ENCODE measurements at regions not wholly inside any gene's neighbourhood (a gene's known extent, or its start where the extent isn't known, plus 50 kb on each side); places are given as distances from the start of the nearest gene placed in this dataset.

GRCh38 chr2:60148716-60149115 is 404.7 kb downstream of the BCL11A start:
- no peak for TF ChIP-seq PBX3 (IDR thresholded peaks at IDR 0.05)
- Histone ChIP-seq H3K4me3 (no peak overlapping the region), H3K4me2 (no peak overlapping the region), H3K9me3 (peaks cover 3% of the 10 kb centered on the region; the same call in 1 of the 3 replicates), H3K27ac (no peak overlapping the region), H3K4me1 (no peaks in the 10 kb centered on the region)
- ATAC-seq (no peak), DNase-seq (ENCODE audit: low read depth in 1 of 2, low spot score in 1 of 2) (no peak), FAIRE-seq (no peak)
- CTCF ChIA-PET: interaction anchor here (1.1 kb wide), 1 partner anchor 401 kb away, joined by 3 read pairs; no protein-coding TSS in a partner anchor
- WGBS (ENCODE audit: missing lambda C conversion rate): 4% methylated on average over 4 of the region's 4 CpGs
- POLR2A ChIA-PET: no interaction called here

- ATAC-seq (no peak), DNase-seq (ENCODE audit: low read depth in 1 of 2, low spot score in 1 of 2) (no peak), FAIRE-seq (no peak)
- no peak overlapping the region for H3K4me3 ChIP-seq
- 0% methylated on average over 3 of the region's 3 CpGs for WGBS (ENCODE audit: missing lambda C conversion rate)
- no peaks in the 10 kb centered on the region for H3K4me1 ChIP-seq
- no peak overlapping the region for H3K4me2 ChIP-seq
- POLR2A ChIA-PET: no interaction called here
- CTCF ChIA-PET: no interaction called here
- no peaks in the 10 kb centered on the region; the same call in 2 of the 3 replicates for H3K9me3 ChIP-seq
- TF ChIP-seq MYC (IDR thresholded peaks at IDR 0.05; ENCODE audit: borderline replicate concordance, low read length): no peak
- TF ChIP-seq USF2 (IDR thresholded peaks at IDR 0.05): no peak
- TF ChIP-seq RCOR1 (IDR thresholded peaks at IDR 0.05; ENCODE audit: low read depth, low read length): no peak
- no peak for TF ChIP-seq FOSL2 (IDR thresholded peaks at IDR 0.05)
- TF ChIP-seq FOSL2 (CRISPR knock-in tag; IDR thresholded peaks at IDR 0.05): no peak
- TF ChIP-seq PBX3 (IDR thresholded peaks at IDR 0.05): no peak
- no peak for TF ChIP-seq POLR2AphosphoS2 (conservative IDR thresholded peaks at IDR 0.05; ENCODE audit: low read length)
- no peak for TF ChIP-seq HOXA7 (CRISPR knock-in tag; IDR thresholded peaks at IDR 0.05)
- TF ChIP-seq NR3C1 (IDR thresholded peaks at IDR 0.05): no peak
- TF ChIP-seq ELK1 (IDR thresholded peaks at IDR 0.05; ENCODE audit: low read depth, low read length): no peak
- TF ChIP-seq CHD2 (IDR thresholded peaks at IDR 0.05; ENCODE audit: low read length, partially characterized antibody): no peak
- TF ChIP-seq E2F6 (IDR thresholded peaks at IDR 0.05; ENCODE audit: borderline replicate concordance, low read depth): no peak
- TF ChIP-seq RFX5 (IDR thresholded peaks at IDR 0.05): no peak
- H3K27ac ChIP-seq: no peak overlapping the region
Measured at GRCh38 chr2:60140185-60140584, 413.3 kb downstream of the BCL11A start.

GRCh38 chr2:60136913-60137312 is 416.5 kb downstream of the BCL11A start:
- ATAC-seq: no peak
- CTCF ChIA-PET: no interaction called here
- no peak overlapping the region for H3K27ac ChIP-seq
- no peak for TF ChIP-seq HOXB5 (CRISPR knock-in tag; IDR thresholded peaks at IDR 0.05)
- TF ChIP-seq ZC3H11A (IDR thresholded peaks at IDR 0.05): no peak
- TF ChIP-seq RFX5 (IDR thresholded peaks at IDR 0.05): no peak
- no peak for TF ChIP-seq FOSL2 (IDR thresholded peaks at IDR 0.05)
- no peak for TF ChIP-seq FOSL2 (CRISPR knock-in tag; IDR thresholded peaks at IDR 0.05)
- POLR2A ChIA-PET: no interaction called here
- no peaks in the 10 kb centered on the region for H3K4me1 ChIP-seq
- H3K4me3 ChIP-seq: no peak overlapping the region
- H3K4me2 ChIP-seq: no peak overlapping the region
- no peak for DNase-seq (ENCODE audit: low read depth in 1 of 2, low spot score in 1 of 2)
- no peak for FAIRE-seq
- no peaks in the 10 kb centered on the region; the same call in 2 of the 3 replicates for H3K9me3 ChIP-seq
- 8% methylated on average over 2 of the region's 2 CpGs for WGBS (ENCODE audit: missing lambda C conversion rate)

- Histone ChIP-seq H3K4me2 (no peak overlapping the region), H3K9me3 (no peaks in the 10 kb centered on the region), H3K4me1 (no peaks in the 10 kb centered on the region), H3K4me3 (no peak overlapping the region), H3K27ac (no peak overlapping the region)
- DNase-seq (ENCODE audit: low read depth in 1 of 2, low spot score in 1 of 2) (no peak), ATAC-seq (no peak), FAIRE-seq (no peak)
- ChIA-PET CTCF (no interaction called here), POLR2A (no interaction called here)
- TF ChIP-seq ATOH8 (CRISPR knock-in tag; IDR thresholded peaks at IDR 0.05; ENCODE audit: low read depth) (no peak), FOSL2 (IDR thresholded peaks at IDR 0.05) (no peak), FOSL2 (CRISPR knock-in tag; IDR thresholded peaks at IDR 0.05) (no peak), CBX8 (IDR thresholded peaks at IDR 0.05) (no peak), ZC3H11A (IDR thresholded peaks at IDR 0.05) (no peak), ELK1 (IDR thresholded peaks at IDR 0.05; ENCODE audit: low read depth, low read length) (no peak)
- WGBS (ENCODE audit: missing lambda C conversion rate): 3% methylated on average over 2 of the region's 2 CpGs
Measured at GRCh38 chr2:60127191-60127590, 426.3 kb downstream of the BCL11A start.

Measured in A549 (cell line).